ENCODE measurements at regions not wholly inside any gene's neighbourhood (a gene's known extent, or its start where the extent isn't known, plus 50 kb on each side); places are given as distances from the start of the nearest gene placed in this dataset.

DNA sequence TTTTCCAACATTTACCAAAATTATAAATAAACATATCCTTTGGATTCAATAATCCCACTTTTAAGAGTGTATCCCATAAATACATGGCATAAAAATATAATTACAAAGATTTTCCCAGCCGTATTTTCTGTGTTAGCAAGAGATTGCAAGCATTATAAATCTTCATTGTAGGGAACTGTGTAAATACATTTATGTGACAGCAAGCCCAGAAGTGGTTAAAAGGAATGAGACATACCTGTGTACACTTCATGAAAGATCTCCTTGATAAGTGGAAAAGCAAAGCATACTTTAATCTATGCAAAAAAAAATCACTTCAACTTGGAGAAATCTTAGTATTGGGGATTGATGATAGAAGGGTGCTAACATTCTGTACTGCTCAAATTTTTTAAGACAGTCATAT is 173.1 kb downstream of the GASK1B start:
- TF ChIP-seq CTCF (IDR thresholded peaks at IDR 0.05) = no peak
- no peak for TF ChIP-seq POLR2A (IDR thresholded peaks at IDR 0.05)

Measured in tibial nerve (tissue), 3 donors.